ENCODE measurements at regions not wholly inside any gene's neighbourhood (a gene's known extent, or its start where the extent isn't known, plus 50 kb on each side); places are given as distances from the start of the nearest gene placed in this dataset.

- TF ChIP-seq GATA3 (IDR thresholded peaks at IDR 0.05; ENCODE audit: low read depth, low read length) (no peak), GATA2 (IDR thresholded peaks at IDR 0.05; ENCODE audit: low read depth, low read length) (no peak)
Measured at GRCh38 chr13:40401911-40402776, 264.3 kb downstream of the FOXO1 start.

Measured in SH-SY5Y (cell line).